ENCODE measurements at regions not wholly inside any gene's neighbourhood (a gene's known extent, or its start where the extent isn't known, plus 50 kb on each side); places are given as distances from the start of the nearest gene placed in this dataset.

- TF ChIP-seq, protein P1, sequence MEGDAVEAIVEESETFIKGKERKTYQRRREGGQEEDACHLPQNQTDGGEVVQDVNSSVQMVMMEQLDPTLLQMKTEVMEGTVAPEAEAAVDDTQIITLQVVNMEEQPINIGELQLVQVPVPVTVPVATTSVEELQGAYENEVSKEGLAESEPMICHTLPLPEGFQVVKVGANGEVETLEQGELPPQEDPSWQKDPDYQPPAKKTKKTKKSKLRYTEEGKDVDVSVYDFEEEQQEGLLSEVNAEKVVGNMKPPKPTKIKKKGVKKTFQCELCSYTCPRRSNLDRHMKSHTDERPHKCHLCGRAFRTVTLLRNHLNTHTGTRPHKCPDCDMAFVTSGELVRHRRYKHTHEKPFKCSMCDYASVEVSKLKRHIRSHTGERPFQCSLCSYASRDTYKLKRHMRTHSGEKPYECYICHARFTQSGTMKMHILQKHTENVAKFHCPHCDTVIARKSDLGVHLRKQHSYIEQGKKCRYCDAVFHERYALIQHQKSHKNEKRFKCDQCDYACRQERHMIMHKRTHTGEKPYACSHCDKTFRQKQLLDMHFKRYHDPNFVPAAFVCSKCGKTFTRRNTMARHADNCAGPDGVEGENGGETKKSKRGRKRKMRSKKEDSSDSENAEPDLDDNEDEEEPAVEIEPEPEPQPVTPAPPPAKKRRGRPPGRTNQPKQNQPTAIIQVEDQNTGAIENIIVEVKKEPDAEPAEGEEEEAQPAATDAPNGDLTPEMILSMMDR (IDR thresholded peaks at IDR 0.05) = no peak
- TF ChIP-seq POLR2A (IDR thresholded peaks at IDR 0.05) = no peak
These were observed 288.6 kb upstream of the USP24 start for GRCh38 chr1:55503663-55504305.
